ENCODE measurements at regions not wholly inside any gene's neighbourhood (a gene's known extent, or its start where the extent isn't known, plus 50 kb on each side); places are given as distances from the start of the nearest gene placed in this dataset.

DNA sequence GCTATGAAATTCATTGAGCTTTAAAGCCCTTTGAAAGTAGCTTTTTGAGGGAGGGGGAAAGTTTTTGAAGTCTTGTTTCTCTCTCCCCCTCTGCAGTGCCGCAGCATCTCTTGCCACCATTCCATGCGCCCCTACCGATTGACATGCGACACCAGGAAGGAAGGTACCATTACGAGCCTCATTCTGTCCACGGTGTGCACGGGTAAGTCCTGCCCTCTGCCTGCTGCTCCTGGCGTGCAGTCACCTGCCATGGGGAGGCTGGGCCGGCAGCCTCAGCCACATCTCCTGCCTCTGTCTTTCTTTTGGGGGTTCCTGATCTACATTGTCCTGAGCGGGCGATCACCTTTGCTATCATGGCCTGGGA is 191.6 kb downstream of the GLI2 start:
- Histone ChIP-seq H3K9me2 (replicated peaks; ENCODE audit: low read depth, low read length) (no peaks in the 10 kb centered on the region), H3K4me3 (ENCODE audit: low read length, poor library complexity, severe bottlenecking) (no peak overlapping the region), H2AFZ (ENCODE audit: low read length) (no peak overlapping the region), H3K36me3 (ENCODE audit: insufficient read depth, low read length) (no peaks in the 10 kb centered on the region), H3K9ac (ENCODE audit: low read depth, low read length, poor library complexity, severe bottlenecking) (no peak overlapping the region), H3F3A (ENCODE audit: low read depth) (no peaks in the 10 kb centered on the region), H3K27me3 (ENCODE audit: insufficient read depth, low read length, poor library complexity, severe bottlenecking) (no peaks in the 10 kb centered on the region), H3K9me3 (ENCODE audit: insufficient read depth, low read depth, low read length) (no peaks in the 10 kb centered on the region), H4K20me1 (ENCODE audit: insufficient read depth, low read length, poor library complexity, severe bottlenecking) (no peaks in the 10 kb centered on the region), H3K4me2 (ENCODE audit: low read depth, low read length, poor library complexity, severe bottlenecking) (no peak overlapping the region), H3K79me2 (ENCODE audit: insufficient read depth, low read length) (no peaks in the 10 kb centered on the region), H3K4me1 (ENCODE audit: insufficient read depth, low read length, poor library complexity, severe bottlenecking) (no peaks in the 10 kb centered on the region)
- TF ChIP-seq, protein P1, sequence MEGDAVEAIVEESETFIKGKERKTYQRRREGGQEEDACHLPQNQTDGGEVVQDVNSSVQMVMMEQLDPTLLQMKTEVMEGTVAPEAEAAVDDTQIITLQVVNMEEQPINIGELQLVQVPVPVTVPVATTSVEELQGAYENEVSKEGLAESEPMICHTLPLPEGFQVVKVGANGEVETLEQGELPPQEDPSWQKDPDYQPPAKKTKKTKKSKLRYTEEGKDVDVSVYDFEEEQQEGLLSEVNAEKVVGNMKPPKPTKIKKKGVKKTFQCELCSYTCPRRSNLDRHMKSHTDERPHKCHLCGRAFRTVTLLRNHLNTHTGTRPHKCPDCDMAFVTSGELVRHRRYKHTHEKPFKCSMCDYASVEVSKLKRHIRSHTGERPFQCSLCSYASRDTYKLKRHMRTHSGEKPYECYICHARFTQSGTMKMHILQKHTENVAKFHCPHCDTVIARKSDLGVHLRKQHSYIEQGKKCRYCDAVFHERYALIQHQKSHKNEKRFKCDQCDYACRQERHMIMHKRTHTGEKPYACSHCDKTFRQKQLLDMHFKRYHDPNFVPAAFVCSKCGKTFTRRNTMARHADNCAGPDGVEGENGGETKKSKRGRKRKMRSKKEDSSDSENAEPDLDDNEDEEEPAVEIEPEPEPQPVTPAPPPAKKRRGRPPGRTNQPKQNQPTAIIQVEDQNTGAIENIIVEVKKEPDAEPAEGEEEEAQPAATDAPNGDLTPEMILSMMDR (conservative IDR thresholded peaks at IDR 0.05; ENCODE audit: low read length): no peak
- no peak for TF ChIP-seq EZH2phosphoT487 (IDR thresholded peaks at IDR 0.05; ENCODE audit: borderline replicate concordance)

- H4K20me1 ChIP-seq (ENCODE audit: insufficient read depth, low read length, poor library complexity, severe bottlenecking): no peaks in the 10 kb centered on the region
- no peaks in the 10 kb centered on the region for H3K36me3 ChIP-seq (ENCODE audit: insufficient read depth, low read length)
- H3K9ac ChIP-seq (ENCODE audit: low read depth, low read length, poor library complexity, severe bottlenecking): no peak overlapping the region
- H3K9me3 ChIP-seq (ENCODE audit: insufficient read depth, low read depth, low read length): no peaks in the 10 kb centered on the region
- H3K9me2 ChIP-seq (replicated peaks; ENCODE audit: low read depth, low read length): no peaks in the 10 kb centered on the region
- no peaks in the 10 kb centered on the region for H3K4me1 ChIP-seq (ENCODE audit: insufficient read depth, low read length, poor library complexity, severe bottlenecking)
- no peaks in the 10 kb centered on the region for H3K79me2 ChIP-seq (ENCODE audit: insufficient read depth, low read length)
- TF ChIP-seq EZH2phosphoT487 (IDR thresholded peaks at IDR 0.05; ENCODE audit: borderline replicate concordance): no peak
- TF ChIP-seq, protein P1 (conservative IDR thresholded peaks at IDR 0.05; ENCODE audit: low read length): no peak
- H3K4me2 ChIP-seq (ENCODE audit: low read depth, low read length, poor library complexity, severe bottlenecking): no peak overlapping the region
- no peaks in the 10 kb centered on the region for H3F3A ChIP-seq (ENCODE audit: low read depth)
- no peak overlapping the region for H3K4me3 ChIP-seq (ENCODE audit: low read length, poor library complexity, severe bottlenecking)
- no peak overlapping the region for H2AFZ ChIP-seq (ENCODE audit: low read length)
- H3K27me3 ChIP-seq (ENCODE audit: insufficient read depth, low read length, poor library complexity, severe bottlenecking): no peaks in the 10 kb centered on the region
Measured at GRCh38 chr2:120929829-120930228, 194.2 kb downstream of the GLI2 start.

DNA sequence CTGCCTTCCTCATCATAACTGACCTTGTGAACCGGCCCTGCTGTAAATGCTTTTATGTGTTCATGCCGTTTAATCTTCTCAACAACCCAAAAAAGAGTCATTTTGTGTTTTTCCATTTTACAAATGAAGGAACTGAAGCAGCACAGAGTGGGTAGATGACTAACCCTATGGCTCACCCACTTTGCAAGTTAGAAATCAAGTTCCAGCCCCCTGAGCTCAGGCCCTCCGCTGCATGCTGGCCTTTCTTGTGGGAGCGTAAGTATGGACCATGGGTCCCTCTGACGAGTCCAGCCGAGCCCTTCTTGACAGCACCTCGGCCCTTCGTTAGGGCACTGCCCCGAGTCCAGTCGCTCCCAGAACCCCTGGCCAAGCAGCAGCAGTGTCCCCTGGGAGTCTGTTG is 194.6 kb downstream of the GLI2 start:
- Histone ChIP-seq H3K4me1 (ENCODE audit: insufficient read depth, low read length, poor library complexity, severe bottlenecking) (no peaks in the 10 kb centered on the region), H3F3A (ENCODE audit: low read depth) (no peaks in the 10 kb centered on the region), H4K20me1 (ENCODE audit: insufficient read depth, low read length, poor library complexity, severe bottlenecking) (no peaks in the 10 kb centered on the region), H3K4me2 (ENCODE audit: low read depth, low read length, poor library complexity, severe bottlenecking) (no peak overlapping the region), H3K36me3 (ENCODE audit: insufficient read depth, low read length) (no peaks in the 10 kb centered on the region), H3K9me3 (ENCODE audit: insufficient read depth, low read depth, low read length) (no peaks in the 10 kb centered on the region), H2AFZ (ENCODE audit: low read length) (no peak overlapping the region), H3K79me2 (ENCODE audit: insufficient read depth, low read length) (no peaks in the 10 kb centered on the region), H3K9ac (ENCODE audit: low read depth, low read length, poor library complexity, severe bottlenecking) (no peak overlapping the region), H3K4me3 (ENCODE audit: low read length, poor library complexity, severe bottlenecking) (no peak overlapping the region), H3K27me3 (ENCODE audit: insufficient read depth, low read length, poor library complexity, severe bottlenecking) (no peaks in the 10 kb centered on the region), H3K9me2 (replicated peaks; ENCODE audit: low read depth, low read length) (no peaks in the 10 kb centered on the region)
- TF ChIP-seq EZH2phosphoT487 (IDR thresholded peaks at IDR 0.05; ENCODE audit: borderline replicate concordance): no peak
- TF ChIP-seq, protein P1 (conservative IDR thresholded peaks at IDR 0.05; ENCODE audit: low read length): no peak
